PFSK-1 (cell line): ENCODE measurements at regions not wholly inside any gene's neighbourhood (a gene's known extent, or its start where the extent isn't known, plus 50 kb on each side); places are given as distances from the start of the nearest gene placed in this dataset.

ENCODE experiments used
- FOXP2 ChIP-seq: optimal IDR thresholded peaks from 2 replicates; pipeline ENCODE3; 2011; ENCODE audit warnings: borderline replicate concordance, control low read depth, inconsistent platforms; ENCODE audit not compliant: insufficient read depth; ENCODE audit errors: extremely low read length, extremely low read depth
- POLR2AphosphoS5 ChIP-seq: IDR thresholded peaks from 2 replicates; pipeline ENCODE4 v1.6.1; 2012; ENCODE audit warnings: low read depth, mild to moderate bottlenecking, control low read depth, low read length, moderate library complexity
- REST ChIP-seq, 2 experiments: IDR thresholded peaks; 2 replicates each; pipeline versions ENCODE4 v1.6.1 to v1.8.0; 2011 to 2012; ENCODE audit warnings: low read depth in 2 of 2, low read length in 2 of 2, control low read depth in 1 of 2, inconsistent platforms in 1 of 2, mild to moderate bottlenecking in 1 of 2, moderate library complexity in 1 of 2; ENCODE audit not compliant: insufficient read depth in 1 of 2
- SIN3A ChIP-seq: IDR thresholded peaks from 2 replicates; pipeline ENCODE4 v1.6.1; 2012; ENCODE audit warnings: mild to moderate bottlenecking, low read length, moderate library complexity, borderline replicate concordance; ENCODE audit not compliant: insufficient read depth
- TAF1 ChIP-seq: IDR thresholded peaks from 2 replicates; pipeline ENCODE4 v1.6.1; 2012; ENCODE audit warnings: low read length, control low read depth, borderline replicate concordance; ENCODE audit not compliant: insufficient read depth

DNA sequence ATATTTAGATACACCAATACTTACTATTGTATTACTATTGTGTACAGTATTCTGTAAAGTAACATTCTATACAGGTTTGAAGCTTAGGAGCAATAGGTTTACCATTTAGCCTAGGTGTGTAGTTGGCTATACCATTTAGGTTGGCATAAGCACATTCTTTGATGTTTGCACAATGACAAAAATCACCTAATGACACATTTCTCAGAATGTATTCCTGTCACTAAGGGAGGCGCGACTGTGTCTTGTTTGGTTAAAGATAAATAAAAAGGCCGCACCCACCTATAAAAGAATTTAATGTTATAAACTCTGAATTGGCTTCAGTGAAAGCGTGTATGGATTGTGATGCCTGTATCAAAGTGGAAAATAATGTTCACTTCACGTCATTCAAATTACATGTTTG lies 1815.4 kb upstream of the CDH6 start:
- TF ChIP-seq POLR2AphosphoS5 = no peak
- TF ChIP-seq FOXP2 = no peak
- no peak for TF ChIP-seq SIN3A
- TF ChIP-seq REST (IDR thresholded peaks at IDR 0.05; ENCODE audit: insufficient read depth in 1 of 2, low read depth in 2 of 2, low read length in 2 of 2) = no peak
- no peak for TF ChIP-seq TAF1

DNA sequence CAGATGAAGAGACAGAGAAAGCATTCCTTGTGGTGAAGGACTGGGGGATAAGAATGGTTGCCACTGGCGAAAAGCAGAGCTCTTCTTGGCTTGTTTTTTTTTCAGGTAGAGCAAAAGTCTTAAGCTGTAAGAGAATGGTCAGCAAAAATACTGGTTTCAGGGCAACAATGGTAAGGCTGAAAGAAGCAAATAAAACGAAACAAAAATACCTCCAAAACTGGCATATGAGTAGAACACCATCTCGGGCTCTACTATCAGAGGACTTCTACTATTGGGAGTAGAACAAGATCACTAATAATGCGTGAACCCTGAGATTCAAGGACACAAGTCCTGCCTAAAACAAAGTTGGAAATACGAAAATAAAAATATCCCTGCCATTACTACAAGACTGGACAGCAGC lies 1823.2 kb upstream of the CDH6 start:
- TF ChIP-seq FOXP2 (no peak), SIN3A (no peak), TAF1 (no peak), POLR2AphosphoS5 (no peak), REST (IDR thresholded peaks at IDR 0.05; ENCODE audit: insufficient read depth in 1 of 2, low read depth in 2 of 2, low read length in 2 of 2) (no peak)

- TF ChIP-seq SIN3A = no peak
- TF ChIP-seq FOXP2 = no peak
- no peak for TF ChIP-seq TAF1
- TF ChIP-seq REST (IDR thresholded peaks at IDR 0.05; ENCODE audit: insufficient read depth in 1 of 2, low read depth in 2 of 2, low read length in 2 of 2) = no peak
- TF ChIP-seq POLR2AphosphoS5 = no peak
Measured at GRCh38 chr5:29367176-29367833, 1826.2 kb upstream of the CDH6 start.

GRCh38 chr5:29351170-29351569 lies 1842.3 kb upstream of the CDH6 start:
- TF ChIP-seq FOXP2 = no peak
- TF ChIP-seq REST (IDR thresholded peaks at IDR 0.05; ENCODE audit: insufficient read depth in 1 of 2, low read depth in 2 of 2, low read length in 2 of 2) = no peak
- TF ChIP-seq SIN3A = no peak
- TF ChIP-seq POLR2AphosphoS5 = no peak
- no peak for TF ChIP-seq TAF1

- TF ChIP-seq SIN3A (no peak), REST (IDR thresholded peaks at IDR 0.05; ENCODE audit: insufficient read depth in 1 of 2, low read depth in 2 of 2, low read length in 2 of 2) (no peak)
Measured at GRCh38 chr5:29337030-29337429, 1856.5 kb upstream of the CDH6 start.
